ENCODE measurements at regions not wholly inside any gene's neighbourhood (a gene's known extent, or its start where the extent isn't known, plus 50 kb on each side); places are given as distances from the start of the nearest gene placed in this dataset.

GRCh38 chr1:98072047-98072446 lies 151.2 kb upstream of the DPYD start:
- DNase-seq: no peak

GRCh38 chr1:98068016-98068415 lies 147.2 kb upstream of the DPYD start:
- DNase-seq: no peak

GRCh38 chr1:98066911-98067310 lies 146.1 kb upstream of the DPYD start:
- no peak for DNase-seq

- DNase-seq: no peak
These were observed 138.8 kb upstream of the DPYD start for GRCh38 chr1:98059620-98060019.

GRCh38 chr1:98058676-98059075 lies 137.8 kb upstream of the DPYD start:
- DNase-seq: no peak

GRCh38 chr1:98057236-98057910 lies 136.5 kb upstream of the DPYD start:
- no peak for DNase-seq

GRCh38 chr1:98056781-98057180 lies 135.9 kb upstream of the DPYD start:
- no peak for DNase-seq

GRCh38 chr1:98055457-98055856 lies 134.6 kb upstream of the DPYD start:
- no peak for DNase-seq

- no peak for DNase-seq
These were observed 134.0 kb upstream of the DPYD start for GRCh38 chr1:98054786-98055185.

GRCh38 chr1:98054367-98054701 lies 133.5 kb upstream of the DPYD start:
- DNase-seq: no peak

- peak; percentile 58 to 70 for DNase-seq
These were observed 132.9 kb upstream of the DPYD start for GRCh38 chr1:98053471-98054366.

- DNase-seq: peak; percentile 32 to 61
These were observed 130.3 kb upstream of the DPYD start for GRCh38 chr1:98051065-98051675.

- no peak for DNase-seq
These were observed 128.7 kb upstream of the DPYD start for GRCh38 chr1:98049370-98050135.

GRCh38 chr1:98048751-98049325 lies 128.0 kb upstream of the DPYD start:
- DNase-seq: no peak

- DNase-seq: peak; percentile 71 to 75
These were observed 127.4 kb upstream of the DPYD start for GRCh38 chr1:98048244-98048643.

- no peak for DNase-seq
These were observed 126.3 kb upstream of the DPYD start for GRCh38 chr1:98047171-98047570.

GRCh38 chr1:98045767-98046641 lies 125.2 kb upstream of the DPYD start:
- no peak for DNase-seq

- no peak for DNase-seq
These were observed 124.5 kb upstream of the DPYD start for GRCh38 chr1:98045211-98045766.

- DNase-seq: no peak
These were observed 123.9 kb upstream of the DPYD start for GRCh38 chr1:98044766-98045165.

- no peak for DNase-seq
These were observed 123.3 kb upstream of the DPYD start for GRCh38 chr1:98044071-98044697.
